ENCODE measurements at regions not wholly inside any gene's neighbourhood (a gene's known extent, or its start where the extent isn't known, plus 50 kb on each side); places are given as distances from the start of the nearest gene placed in this dataset.

- no peak for TF ChIP-seq CTCF (IDR thresholded peaks at IDR 0.05)
- no peak for TF ChIP-seq POLR2A (IDR thresholded peaks at IDR 0.05)
Observed at GRCh38 chr17:54256401-54256929, 433.7 kb downstream of the KIF2B start.

All from right lobe of liver (tissue), 4 donors.